ENCODE measurements at regions not wholly inside any gene's neighbourhood (a gene's known extent, or its start where the extent isn't known, plus 50 kb on each side); places are given as distances from the start of the nearest gene placed in this dataset.

DNA sequence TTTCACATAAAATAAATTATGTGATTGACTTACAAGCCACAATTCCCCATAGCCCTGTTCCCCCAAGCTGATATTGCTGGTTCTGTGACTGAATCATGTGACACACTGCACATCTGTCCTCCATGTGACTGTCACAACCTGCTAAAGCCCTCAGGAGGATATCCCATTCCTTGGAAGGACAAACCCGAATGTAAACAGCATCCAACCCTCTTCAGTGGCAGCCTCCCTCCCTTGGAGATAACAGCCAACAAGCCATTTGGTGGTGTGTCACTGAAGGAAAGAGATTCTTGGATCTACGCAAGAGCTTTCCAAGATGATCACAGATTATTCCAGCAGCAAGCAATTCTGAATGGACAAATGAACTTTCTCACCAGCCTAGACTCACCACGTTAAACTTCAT lies 153.9 kb upstream of the TIAM1 start:
- DNase-seq: no peak

GRCh38 chr21:31493350-31493880 lies 149.4 kb upstream of the TIAM1 start:
- DNase-seq: no peak

DNA sequence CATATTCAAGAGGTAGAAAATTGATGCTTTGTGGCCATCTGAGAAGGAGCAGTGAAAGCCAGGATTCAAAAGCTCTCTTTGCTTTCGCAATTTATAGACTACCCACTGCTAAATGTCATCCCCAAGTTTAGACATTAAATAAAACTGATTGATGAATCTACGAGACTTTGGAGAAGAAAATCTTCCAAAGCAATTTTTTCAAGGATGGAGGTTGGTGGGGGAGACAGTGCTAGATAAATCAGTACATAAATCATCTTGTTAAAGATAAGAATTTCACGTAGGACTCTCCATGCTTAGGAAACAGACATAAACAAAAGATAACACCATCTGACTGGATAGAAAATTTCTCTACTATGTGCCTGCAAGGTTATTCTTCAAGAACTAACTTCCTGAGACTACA lies 147.6 kb upstream of the TIAM1 start:
- no peak for DNase-seq

DNA sequence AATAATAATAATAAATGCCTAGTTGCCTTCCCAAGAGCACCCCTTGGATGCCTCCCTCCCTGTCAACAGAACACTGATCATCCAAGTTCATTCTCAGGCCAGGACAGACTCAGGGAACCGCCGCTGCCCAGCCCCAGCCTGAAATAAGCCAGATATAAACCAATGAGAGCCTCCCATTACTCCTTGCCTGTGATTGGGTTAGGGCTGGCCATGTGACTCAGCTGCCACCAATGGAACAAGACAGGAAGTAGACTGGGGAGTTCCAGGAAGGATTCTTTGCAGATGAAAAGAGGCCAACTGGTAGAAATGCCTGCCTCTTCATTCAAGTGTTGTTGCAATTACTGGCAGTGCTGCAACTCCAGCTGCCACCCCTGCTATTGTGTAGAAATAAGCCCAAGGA lies 146.4 kb upstream of the TIAM1 start:
- DNase-seq: no peak

- DNase-seq: no peak
Observed at GRCh38 chr21:31489726-31490125, 145.7 kb upstream of the TIAM1 start.

- no peak for DNase-seq
Observed at GRCh38 chr21:31489014-31489413, 145.0 kb upstream of the TIAM1 start.

DNA sequence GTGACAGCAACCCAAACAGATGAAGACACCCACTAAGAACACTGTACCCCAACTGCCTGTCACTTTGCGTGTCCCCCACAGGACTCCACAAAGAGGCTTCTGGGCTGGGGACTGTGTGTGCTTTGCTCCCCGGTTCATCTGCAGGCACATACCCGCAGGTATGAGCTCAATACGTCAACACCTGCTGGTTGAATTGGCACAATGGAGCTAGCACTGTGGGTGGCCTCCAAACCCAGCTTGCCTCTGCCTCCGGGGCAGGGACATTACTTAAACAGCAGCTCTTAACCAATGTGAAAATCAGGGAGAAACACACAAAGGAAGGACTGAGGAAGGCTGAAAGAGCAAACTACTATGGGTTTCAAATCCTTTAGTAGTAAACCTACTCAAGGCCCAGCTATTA lies 140.2 kb upstream of the TIAM1 start:
- no peak for DNase-seq

DNA sequence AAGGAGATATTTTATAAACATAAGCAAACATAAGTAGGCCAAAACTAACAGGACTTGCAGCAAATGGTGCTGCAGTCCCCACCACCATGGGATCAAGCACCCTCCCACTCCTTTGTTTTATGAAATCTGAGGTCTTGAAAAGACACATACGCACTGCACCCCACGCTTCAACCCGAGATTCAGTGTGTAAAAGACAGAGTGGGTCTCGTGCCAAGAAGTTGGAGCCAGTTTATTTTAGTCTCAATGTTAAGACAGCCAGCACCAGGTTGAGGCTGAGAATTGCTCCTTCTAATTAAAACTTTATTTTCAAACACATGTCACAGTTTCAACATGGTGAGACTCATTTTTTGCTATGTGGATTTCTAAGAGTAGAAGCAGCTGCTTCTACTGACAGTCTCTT lies 139.1 kb upstream of the TIAM1 start:
- no peak for DNase-seq

DNA sequence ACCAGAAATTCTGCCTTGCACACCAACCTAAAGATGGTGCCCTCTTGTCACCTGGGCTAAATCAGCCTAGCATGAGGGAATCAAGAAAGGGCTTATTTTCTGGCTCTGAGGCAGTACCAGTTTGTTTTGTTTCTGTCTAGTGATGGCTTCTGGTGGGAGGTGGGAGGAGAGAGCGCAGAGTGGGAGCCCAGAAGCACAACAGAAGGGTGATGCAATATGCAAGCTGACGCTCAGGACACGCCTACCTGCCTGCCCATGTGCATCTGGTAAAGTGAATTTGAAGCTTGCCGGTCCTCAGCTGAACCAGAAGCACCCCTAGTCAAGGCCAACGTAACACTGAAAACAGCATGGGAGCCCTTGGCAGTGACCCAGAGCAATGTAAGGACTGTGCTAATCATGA lies 138.4 kb upstream of the TIAM1 start:
- no peak for DNase-seq

- DNase-seq: no peak
Observed at GRCh38 chr21:31480228-31480627, 136.2 kb upstream of the TIAM1 start.

GRCh38 chr21:31479714-31480113 lies 135.7 kb upstream of the TIAM1 start:
- DNase-seq: no peak

DNA sequence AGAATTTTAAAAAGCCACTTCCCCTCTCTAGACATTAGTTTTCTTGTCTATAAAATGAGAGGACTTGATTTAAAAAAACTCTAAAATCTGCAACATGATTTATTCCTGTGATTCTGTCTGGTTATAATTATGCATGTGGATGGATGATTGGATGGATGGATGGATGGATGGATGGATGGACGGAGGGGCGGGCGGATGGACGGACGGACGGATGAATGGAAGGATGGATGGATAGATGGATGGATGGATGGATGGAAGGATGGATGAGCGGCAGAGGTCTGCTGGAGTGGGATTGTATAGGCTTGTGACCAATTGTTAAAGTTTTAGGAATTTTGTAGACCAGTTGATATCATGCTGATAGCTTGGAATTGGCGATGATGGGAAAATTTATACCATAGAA lies 135.2 kb upstream of the TIAM1 start:
- DNase-seq: no peak

DNA sequence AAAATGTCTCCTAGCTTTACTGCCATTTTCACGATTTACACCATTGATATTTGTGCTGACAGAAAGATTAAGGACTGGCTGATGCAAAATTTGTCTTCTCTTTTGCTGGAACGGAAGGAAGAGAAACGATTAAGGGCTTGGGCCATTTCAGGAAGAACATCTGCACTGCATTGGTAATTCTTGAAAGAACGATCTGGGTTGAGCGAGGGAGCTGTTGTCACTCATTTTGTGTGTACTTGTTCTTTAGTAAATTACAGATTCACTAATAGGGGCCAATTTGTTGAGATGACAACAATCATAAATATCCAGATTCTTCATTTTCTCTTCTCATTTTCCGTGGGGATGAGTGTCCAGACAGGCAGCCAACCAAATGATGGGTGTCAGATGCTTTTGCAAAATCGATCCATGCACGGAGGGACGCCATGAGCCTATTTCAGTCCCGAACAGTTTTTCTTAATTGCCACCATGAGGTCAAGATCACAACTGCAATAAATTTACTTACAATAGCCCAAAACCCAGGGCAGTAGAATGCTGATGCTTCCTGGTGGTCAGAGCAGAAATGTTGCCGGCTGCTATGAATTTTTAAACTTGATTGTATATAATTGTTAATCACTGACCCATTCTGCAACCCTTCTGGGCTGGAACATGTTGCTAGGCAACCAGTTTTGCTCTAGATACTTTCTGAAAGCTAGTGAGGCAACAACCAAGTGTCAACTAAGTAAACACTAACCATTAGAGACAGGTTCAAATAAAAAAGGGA lies 132.4 kb upstream of the TIAM1 start:
- DNase-seq: no peak

GRCh38 chr21:31475223-31475622 lies 131.2 kb upstream of the TIAM1 start:
- DNase-seq: no peak

- no peak for DNase-seq
Observed at GRCh38 chr21:31473685-31474345, 129.8 kb upstream of the TIAM1 start.

GRCh38 chr21:31471865-31472264 lies 127.8 kb upstream of the TIAM1 start:
- DNase-seq: no peak

GRCh38 chr21:31470896-31471694 lies 127.0 kb upstream of the TIAM1 start:
- DNase-seq: no peak

GRCh38 chr21:31460980-31461379 lies 116.9 kb upstream of the TIAM1 start:
- DNase-seq: no peak

GRCh38 chr21:31459457-31459856 lies 115.4 kb upstream of the TIAM1 start:
- DNase-seq: no peak

DNA sequence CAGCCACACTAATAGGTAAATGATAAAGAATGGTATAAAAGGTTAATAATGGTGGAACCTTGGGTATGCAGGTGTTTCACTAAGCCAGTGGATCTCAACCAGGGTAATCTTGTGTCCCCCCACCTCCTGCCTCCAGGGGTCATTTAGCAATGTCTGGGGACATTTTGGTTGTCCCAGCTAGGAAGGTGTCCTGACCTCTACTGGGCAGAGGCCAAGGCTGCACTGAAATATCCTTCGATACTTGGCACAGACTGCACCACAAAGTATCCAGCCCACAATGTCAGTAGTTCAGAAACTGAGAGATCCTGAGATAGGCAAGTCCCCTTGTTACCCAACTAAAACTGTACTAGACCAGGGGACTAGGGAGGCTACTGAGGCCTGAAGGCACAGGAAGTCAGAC lies 113.6 kb upstream of the TIAM1 start:
- DNase-seq: no peak

DNA sequence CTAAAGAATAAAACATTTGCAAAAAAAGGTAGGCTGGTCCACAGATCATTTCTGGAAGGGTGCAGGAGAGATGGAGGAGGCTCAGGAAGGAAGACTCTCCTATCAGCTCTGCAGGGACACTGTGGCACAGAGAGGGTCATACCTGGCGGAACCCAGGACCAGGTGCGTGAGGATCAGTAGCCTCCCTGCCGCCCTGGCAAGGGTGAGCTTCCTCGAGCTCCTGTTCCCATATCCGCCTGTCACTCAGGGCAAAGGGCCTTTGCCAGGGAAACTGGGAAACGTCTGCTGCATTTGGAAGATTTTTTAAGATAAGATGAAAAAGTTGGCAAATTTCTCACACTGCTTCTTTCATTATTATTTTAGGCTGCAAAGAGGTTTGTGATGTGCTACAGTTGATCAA lies 112.1 kb upstream of the TIAM1 start:
- DNase-seq: no peak

GRCh38 chr21:31455506-31455905 lies 111.4 kb upstream of the TIAM1 start:
- no peak for DNase-seq

GRCh38 chr21:31450980-31451379 lies 106.9 kb upstream of the TIAM1 start:
- no peak for DNase-seq
